HepG2 (cell line): ENCODE measurements at regions not wholly inside any gene's neighbourhood (a gene's known extent, or its start where the extent isn't known, plus 50 kb on each side); places are given as distances from the start of the nearest gene placed in this dataset.
"Not testable (repeated sequence)": the region's sequence is repeated elsewhere in the genome, so short reads cannot be mapped to it uniquely, and the experiment has no call there.

Experiments
- ATAC-seq: fragments of 200-7000 bp; cut with Tn5 transposase; 3 replicates; pipeline ENCODE4 v1.9.1; 2020; ENCODE audit warnings: mild to moderate bottlenecking, moderate library complexity
- BruUV-seq: library from RNA; stranded (reverse); fragments of 400-500 nt; replicated peaks from 2 replicates; lab custom pipeline; 2021; lab: Mats Ljungman, UMichigan
- CTCF ChIA-PET: fragments of 300-600 bp; formaldehyde crosslinking; extraction: SDS; loops from one replicate; lab custom pipeline; 2021; ENCODE audit warnings: low total read pairs, inconsistent platforms, low intra/inter-chr PET ratio; lab: Yijun Ruan, JAX
- POLR2A ChIA-PET: fragments of 350-600 bp; sonication (Branson Sonifier 250); formaldehyde crosslinking; loops from one replicate; lab custom pipeline; 2020; ENCODE audit warnings: antibody characterized with exemption, inconsistent platforms; lab: Yijun Ruan, JAX
- DNase-seq: peaks from one replicate; pipeline ENCODE4 v3.0.0-alpha.2; 2015; ENCODE audit warnings: low spot score
- FAIRE-seq: peaks from 3 replicates; lab custom pipeline; 2011; peaks lifted over from hg19 to GRCh38; lab: Jason Lieb, UNC
- H2AFZ ChIP-seq: one replicate; pipeline ENCODE4 v1.6.1; 2011; ENCODE audit warnings: low read length, inconsistent platforms
- H3K27ac ChIP-seq: fragments of 300-600 bp; 3 replicates; pipeline ENCODE4 v1.8.0; 2011; ENCODE audit warnings: mixed run types, mild to moderate bottlenecking, mixed read lengths, low read length, inconsistent platforms; ENCODE audit not compliant: insufficient read depth; ENCODE audit errors: extremely low read length
- H3K27me3 ChIP-seq, 2 experiments: fragments of 200-600 bp in 1 of 2; 2 replicates in 1 of 2; 3 replicates in 1 of 2; pipeline versions ENCODE4 v1.6.0 to v1.8.0; 2011; ENCODE audit warnings: low read length in 2 of 2, mild to moderate bottlenecking in 2 of 2, moderate library complexity in 2 of 2, inconsistent platforms in 1 of 2; ENCODE audit not compliant: insufficient read depth in 2 of 2, control insufficient read depth in 1 of 2
- H3K36me3 ChIP-seq, 2 experiments: fragments of 200-600 bp in 1 of 2; replicated peaks in 1 of 2; 2 replicates in 1 of 2; 3 replicates in 1 of 2; pipeline versions ENCODE4 v1.5.1 to v1.8.0; 2011; ENCODE audit warnings: low read length in 2 of 2, inconsistent platforms in 1 of 2; ENCODE audit not compliant: insufficient read depth in 2 of 2, control insufficient read depth in 1 of 2
- H3K4me1 ChIP-seq: 2 replicates; pipeline ENCODE4 v1.5.1; 2012; ENCODE audit warnings: low read length, inconsistent platforms; ENCODE audit not compliant: insufficient read depth
- H3K4me2 ChIP-seq: 2 replicates; pipeline ENCODE4 v1.6.0; 2011; ENCODE audit warnings: low read depth, low read length, inconsistent platforms
- H3K4me3 ChIP-seq, 3 experiments: fragments of 200-600 bp in 1 of 3; sonication (generic), shearing (Covaris generic) in 1 of 3; replicated peaks in 1 of 3; 2 replicates each; pipeline ENCODE4 v1.5.1; 2011 to 2016; ENCODE audit warnings: low read length in 3 of 3, inconsistent platforms in 2 of 3, low read depth in 2 of 3, mild to moderate bottlenecking in 2 of 3, control low read depth in 1 of 3, mixed read lengths in 1 of 3; ENCODE audit not compliant: insufficient read depth in 1 of 3
- H3K79me2 ChIP-seq: one replicate; pipeline ENCODE4 v1.6.1; 2011; ENCODE audit warnings: low read length, inconsistent platforms; ENCODE audit not compliant: insufficient read depth
- H3K9ac ChIP-seq: 2 replicates; pipeline ENCODE4 v1.6.0; 2011; ENCODE audit warnings: mild to moderate bottlenecking, low read depth, low read length, inconsistent platforms; ENCODE audit not compliant: insufficient read depth
- H3K9me3 ChIP-seq: 2 replicates; pipeline ENCODE4 v1.5.1; 2012; ENCODE audit warnings: mild to moderate bottlenecking, low read length
- H4K20me1 ChIP-seq: 2 replicates; pipeline ENCODE4 v1.6.0; 2011; ENCODE audit warnings: inconsistent platforms, mild to moderate bottlenecking, low read length, moderate library complexity; ENCODE audit not compliant: insufficient read depth
- FOSL2 ChIP-seq: sonication (generic); formaldehyde crosslinking; IDR thresholded peaks from 2 replicates; pipeline ENCODE4 v1.4.0; 2020; ENCODE audit warnings: missing genetic modification reagents
- FOXA1 ChIP-seq, 2 experiments: fragments of 450-650 bp in 1 of 2; sonication (generic) in 1 of 2; formaldehyde crosslinking in 1 of 2; IDR thresholded peaks; 2 replicates each; pipeline versions ENCODE4 v1.4.0 to v1.6.1; 2016 to 2020; ENCODE audit warnings: missing genetic modification reagents in 1 of 2
- FOXA3 ChIP-seq: IDR thresholded peaks from 2 replicates; pipeline ENCODE4 v1.6.1; 2016; ENCODE audit warnings: missing genetic modification reagents, missing compliant biosample characterization
- FOXK1 ChIP-seq: sonication (generic); formaldehyde crosslinking; IDR thresholded peaks from 2 replicates; pipeline ENCODE4 v1.4.0; 2020; ENCODE audit warnings: low read depth, missing genetic modification reagents, borderline replicate concordance
- MEIS2 ChIP-seq: sonication (generic); formaldehyde crosslinking; IDR thresholded peaks from 2 replicates; pipeline ENCODE4 v1.9.0; 2021; ENCODE audit warnings: mild to moderate bottlenecking, missing genetic modification reagents
- PRDM10 ChIP-seq: sonication (generic); formaldehyde crosslinking; IDR thresholded peaks from 2 replicates; pipeline ENCODE4 v1.4.0; 2020; ENCODE audit warnings: low read depth, missing genetic modification reagents
- SOX5 ChIP-seq: IDR thresholded peaks from 2 replicates; pipeline ENCODE4 v1.6.1; 2016; ENCODE audit warnings: borderline replicate concordance
- TBX2 ChIP-seq: sonication (generic); formaldehyde crosslinking; IDR thresholded peaks from 2 replicates; pipeline ENCODE4 v1.5.0; 2020; ENCODE audit warnings: missing genetic modification reagents, mild to moderate bottlenecking, borderline replicate concordance
- ZNF292 ChIP-seq: sonication (generic); formaldehyde crosslinking; IDR thresholded peaks from 2 replicates; pipeline ENCODE4 v1.8.1; 2022; ENCODE audit warnings: mild to moderate bottlenecking, low read depth, missing genetic modification reagents, borderline replicate concordance
- ZNF331 ChIP-seq: sonication (generic); formaldehyde crosslinking; IDR thresholded peaks from 2 replicates; pipeline ENCODE4 v1.4.0; 2020; ENCODE audit warnings: missing genetic modification reagents
- ZNF350 ChIP-seq: sonication (generic); formaldehyde crosslinking; IDR thresholded peaks from 2 replicates; pipeline ENCODE4 v1.4.0; 2020; ENCODE audit warnings: mild to moderate bottlenecking, low read depth, missing genetic modification reagents, borderline replicate concordance
- ZNF644 ChIP-seq: IDR thresholded peaks from 2 replicates; pipeline ENCODE4 v1.6.1; 2016; ENCODE audit warnings: low read depth
- WGBS: methylation state at CpG from one replicate; pipeline ENCODE4 v1.1.6; 2017; ENCODE audit warnings: low lambda C conversion rate; 5-methylcytosine and 5-hydroxymethylcytosine counted together
- in situ Hi-C: cut with HindIII; loops from 2 replicates; pipeline ENCODE4 v1.10.0; 2017; ENCODE audit warnings: low pct_unique_long_range_greater_than_20kb; ENCODE audit not compliant: extremely low pct_ligation_motif_present
- intact Hi-C: fragments of 100-400 bp; cut with micrococcal nuclease; formaldehyde crosslinking; loops from one replicate; pipeline ENCODE4 v1.10.0; 2022; ENCODE audit not compliant: unreplicated experiment
- TF ChIP-seq, protein P1 (sequence below): IDR thresholded peaks from 2 replicates; pipeline ENCODE4 v1.4.0; 2020; ENCODE audit warnings: mild to moderate bottlenecking, missing genetic modification reagents

DNA sequence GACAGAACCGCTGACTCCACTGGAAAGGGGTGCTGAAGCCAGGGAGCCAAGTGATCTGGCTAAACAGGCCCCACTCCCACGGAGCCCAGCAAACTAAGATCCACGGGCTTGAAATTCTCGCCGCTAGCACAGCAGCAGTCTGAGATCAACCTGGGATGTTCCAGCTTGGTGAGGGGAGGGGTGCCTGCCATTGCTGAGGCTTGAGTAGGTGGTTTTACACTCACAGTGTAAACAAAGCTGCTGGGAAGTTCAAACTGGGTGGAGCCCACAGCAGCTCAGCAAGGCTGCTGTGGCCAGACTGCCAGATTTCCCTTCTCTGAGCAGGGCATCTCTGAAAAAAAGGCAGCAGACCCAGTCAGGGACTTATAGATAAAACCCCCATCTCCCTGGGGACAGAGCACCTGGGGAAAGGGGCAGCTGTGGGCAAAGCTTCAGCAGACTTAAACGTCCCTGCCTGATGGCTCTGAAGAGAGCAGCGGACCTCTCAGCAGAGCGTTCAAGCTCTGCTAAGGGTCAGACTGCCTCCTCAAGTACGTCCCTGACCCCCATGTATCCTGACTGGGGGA lies 101.8 kb downstream of the HNRNPD start:
- H3K9ac ChIP-seq; H3K36me3 ChIP-seq; POLR2A ChIA-PET; H3K79me2 ChIP-seq; H3K27me3 ChIP-seq; in situ Hi-C loops; H3K9me3 ChIP-seq; CTCF ChIA-PET; H4K20me1 ChIP-seq; H2AFZ ChIP-seq; H3K27ac ChIP-seq; BruUV-seq; TF ChIP-seq FOXA1 (IDR thresholded peaks at IDR 0.05): not testable (repeated sequence)
- H3K4me3 ChIP-seq: peak overlapping the region; percentile 2 to 55 (median 21); a peak in 3 of 6 replicates
- DNase-seq (peak; percentile 21), FAIRE-seq (peak; percentile 21), ATAC-seq (peak; percentile 59)
- TF ChIP-seq MEIS2 (CRISPR knock-in tag) (peak; percentile 32; the same call in 1 of the 2 replicates), ZNF331 (CRISPR knock-in tag) (0 out of 2 replicates have a peak, but pooled peaks have one; percentile 17), TBX2 (CRISPR knock-in tag) (0 out of 2 replicates have a peak, but pooled peaks have one; percentile 21), PRDM10 (CRISPR knock-in tag) (peak; percentile 82; the same call in 1 of the 2 replicates), FOSL2 (peak; percentile 27), FOXA1 (CRISPR knock-in tag; IDR thresholded peaks at IDR 0.05) (peak; percentile 77), FOXK1 (0 out of 2 replicates have a peak, but pooled peaks have one; percentile 22), ZNF644 (CRISPR knock-in tag) (peak; percentile 28; the same call in 1 of the 2 replicates), SOX5 (CRISPR knock-in tag) (peak; percentile 13; the same call in 1 of the 2 replicates), ZNF292 (CRISPR knock-in tag) (peak; percentile 25; the same call in 1 of the 2 replicates), FOXA3 (CRISPR knock-in tag) (peak; percentile 78), ZNF350 (CRISPR knock-in tag) (0 out of 2 replicates have a peak, but pooled peaks have one; percentile 31)
- TF ChIP-seq, protein P1, sequence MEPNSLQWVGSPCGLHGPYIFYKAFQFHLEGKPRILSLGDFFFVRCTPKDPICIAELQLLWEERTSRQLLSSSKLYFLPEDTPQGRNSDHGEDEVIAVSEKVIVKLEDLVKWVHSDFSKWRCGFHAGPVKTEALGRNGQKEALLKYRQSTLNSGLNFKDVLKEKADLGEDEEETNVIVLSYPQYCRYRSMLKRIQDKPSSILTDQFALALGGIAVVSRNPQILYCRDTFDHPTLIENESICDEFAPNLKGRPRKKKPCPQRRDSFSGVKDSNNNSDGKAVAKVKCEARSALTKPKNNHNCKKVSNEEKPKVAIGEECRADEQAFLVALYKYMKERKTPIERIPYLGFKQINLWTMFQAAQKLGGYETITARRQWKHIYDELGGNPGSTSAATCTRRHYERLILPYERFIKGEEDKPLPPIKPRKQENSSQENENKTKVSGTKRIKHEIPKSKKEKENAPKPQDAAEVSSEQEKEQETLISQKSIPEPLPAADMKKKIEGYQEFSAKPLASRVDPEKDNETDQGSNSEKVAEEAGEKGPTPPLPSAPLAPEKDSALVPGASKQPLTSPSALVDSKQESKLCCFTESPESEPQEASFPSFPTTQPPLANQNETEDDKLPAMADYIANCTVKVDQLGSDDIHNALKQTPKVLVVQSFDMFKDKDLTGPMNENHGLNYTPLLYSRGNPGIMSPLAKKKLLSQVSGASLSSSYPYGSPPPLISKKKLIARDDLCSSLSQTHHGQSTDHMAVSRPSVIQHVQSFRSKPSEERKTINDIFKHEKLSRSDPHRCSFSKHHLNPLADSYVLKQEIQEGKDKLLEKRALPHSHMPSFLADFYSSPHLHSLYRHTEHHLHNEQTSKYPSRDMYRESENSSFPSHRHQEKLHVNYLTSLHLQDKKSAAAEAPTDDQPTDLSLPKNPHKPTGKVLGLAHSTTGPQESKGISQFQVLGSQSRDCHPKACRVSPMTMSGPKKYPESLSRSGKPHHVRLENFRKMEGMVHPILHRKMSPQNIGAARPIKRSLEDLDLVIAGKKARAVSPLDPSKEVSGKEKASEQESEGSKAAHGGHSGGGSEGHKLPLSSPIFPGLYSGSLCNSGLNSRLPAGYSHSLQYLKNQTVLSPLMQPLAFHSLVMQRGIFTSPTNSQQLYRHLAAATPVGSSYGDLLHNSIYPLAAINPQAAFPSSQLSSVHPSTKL (CRISPR knock-in tag): peak; percentile 36; the same call in 1 of the 2 replicates
- peak overlapping the region; percentile 79 for H3K4me2 ChIP-seq
- peaks cover 26% of the 10 kb centered on the region for H3K4me1 ChIP-seq
- 0% methylated on average over 6 of the region's 9 CpGs for WGBS
- intact Hi-C loops: loop anchor here (1.0 to 2.0 kb wide), 2 partner anchors 13 to 89 kb away; no protein-coding TSS in a partner anchor
